ENCODE measurements at regions not wholly inside any gene's neighbourhood (a gene's known extent, or its start where the extent isn't known, plus 50 kb on each side); places are given as distances from the start of the nearest gene placed in this dataset.

- DNase-seq, result no peak
These were observed 133.1 kb downstream of the IQUB start for GRCh38 chr7:123401295-123401694.

GRCh38 chr7:123400196-123400595 lies 134.2 kb downstream of the IQUB start:
- no peak for DNase-seq

GRCh38 chr7:123398921-123399320 lies 135.5 kb downstream of the IQUB start:
- no peak for DNase-seq

GRCh38 chr7:123397746-123398338 lies 136.6 kb downstream of the IQUB start:
- no peak for DNase-seq

GRCh38 chr7:123393623-123394022 lies 140.8 kb downstream of the IQUB start:
- DNase-seq, result no peak

- DNase-seq, result no peak
These were observed 162.0 kb downstream of the IQUB start for GRCh38 chr7:123372368-123372767.

- DNase-seq, result peak; percentile 4 to 27
These were observed 166.8 kb downstream of the IQUB start for GRCh38 chr7:123367484-123368122.

- no peak for DNase-seq
These were observed 167.3 kb upstream of the SLC13A1 start for GRCh38 chr7:123367031-123367430.

- DNase-seq, result no peak
These were observed 166.9 kb upstream of the SLC13A1 start for GRCh38 chr7:123366626-123367025.

GRCh38 chr7:123360631-123361030 lies 160.9 kb upstream of the SLC13A1 start:
- no peak for DNase-seq

- no peak for DNase-seq
These were observed 155.9 kb upstream of the SLC13A1 start for GRCh38 chr7:123355576-123356190.

- no peak for DNase-seq
These were observed 153.2 kb upstream of the SLC13A1 start for GRCh38 chr7:123352973-123353372.

GRCh38 chr7:123351516-123352505 lies 152.0 kb upstream of the SLC13A1 start:
- DNase-seq, result no peak

- no peak for DNase-seq
These were observed 151.3 kb upstream of the SLC13A1 start for GRCh38 chr7:123351027-123351426.

- DNase-seq, result no peak
These were observed 148.9 kb upstream of the SLC13A1 start for GRCh38 chr7:123348690-123349089.

- DNase-seq, result no peak
These were observed 147.0 kb upstream of the SLC13A1 start for GRCh38 chr7:123346766-123347165.

GRCh38 chr7:123343611-123344010 lies 143.8 kb upstream of the SLC13A1 start:
- DNase-seq, result no peak

GRCh38 chr7:123341102-123341501 lies 141.3 kb upstream of the SLC13A1 start:
- no peak for DNase-seq

GRCh38 chr7:123338688-123339087 lies 138.9 kb upstream of the SLC13A1 start:
- DNase-seq, result no peak

GRCh38 chr7:123329988-123330643 lies 130.3 kb upstream of the SLC13A1 start:
- DNase-seq, result no peak

GRCh38 chr7:123327661-123328060 lies 127.9 kb upstream of the SLC13A1 start:
- no peak for DNase-seq

GRCh38 chr7:123324283-123324682 lies 124.5 kb upstream of the SLC13A1 start:
- no peak for DNase-seq
